ENCODE measurements at regions not wholly inside any gene's neighbourhood (a gene's known extent, or its start where the extent isn't known, plus 50 kb on each side); places are given as distances from the start of the nearest gene placed in this dataset.
"Not testable (repeated sequence)": the region's sequence is repeated elsewhere in the genome, so short reads cannot be mapped to it uniquely, and the experiment has no call there.

GRCh38 chrX:465418-466215, 78.9 kb upstream of the PPP2R3B start:
- DNase-seq (ENCODE audit: low spot score), result no peak

DNA sequence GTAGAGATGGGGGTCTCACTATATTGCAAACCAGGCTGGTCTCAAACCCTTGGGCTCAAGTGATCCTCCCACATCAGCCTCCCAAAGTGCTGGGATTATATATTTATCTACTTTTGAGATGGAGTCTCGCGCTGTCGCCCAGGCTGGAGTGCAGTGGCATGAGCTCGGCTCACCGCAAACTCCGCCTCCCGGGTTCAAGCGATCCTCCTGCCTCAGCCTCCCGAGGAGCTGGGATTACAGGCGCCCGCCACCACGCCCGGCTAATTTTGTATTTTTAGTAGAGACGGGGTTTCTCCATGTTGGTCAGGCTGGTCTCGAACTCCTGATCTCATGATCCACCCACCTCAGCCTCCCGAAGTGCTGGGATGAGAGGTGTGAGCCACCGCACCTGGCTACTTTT, 80.1 kb upstream of the PPP2R3B start:
- not testable (repeated sequence) for DNase-seq (ENCODE audit: low spot score)

- DNase-seq (ENCODE audit: low spot score), result not testable (repeated sequence)
Measured at GRCh38 chrX:467686-468085, 81.0 kb upstream of the PPP2R3B start.

GRCh38 chrX:468979-469378, 82.3 kb upstream of the PPP2R3B start:
- no peak for DNase-seq (ENCODE audit: low spot score)

- no peak for DNase-seq (ENCODE audit: low spot score)
Measured at GRCh38 chrX:470686-471085, 84.0 kb upstream of the PPP2R3B start.

DNA sequence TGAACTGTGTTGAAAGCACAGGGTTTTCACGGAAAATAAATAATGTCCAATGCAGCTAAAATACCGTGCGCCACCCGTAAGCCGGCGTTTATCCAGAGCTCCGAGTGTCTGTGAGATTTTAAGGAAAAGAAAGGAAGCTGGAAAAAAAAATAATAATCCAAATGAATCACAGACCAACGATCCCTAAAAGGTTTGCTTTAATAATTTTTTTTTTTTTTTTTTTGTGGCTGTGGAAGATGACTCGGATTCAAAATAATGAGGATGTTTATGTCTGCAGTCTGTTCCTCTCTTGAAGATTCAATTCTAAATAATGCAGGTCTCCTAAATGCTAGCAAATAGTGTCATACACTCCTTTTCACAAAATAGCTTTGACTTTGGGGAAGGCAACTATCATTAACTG, 84.6 kb upstream of the PPP2R3B start:
- DNase-seq (ENCODE audit: low spot score), result no peak

- DNase-seq (ENCODE audit: low spot score), result not testable (repeated sequence)
Measured at GRCh38 chrX:472275-472674, 85.6 kb upstream of the PPP2R3B start.

DNA sequence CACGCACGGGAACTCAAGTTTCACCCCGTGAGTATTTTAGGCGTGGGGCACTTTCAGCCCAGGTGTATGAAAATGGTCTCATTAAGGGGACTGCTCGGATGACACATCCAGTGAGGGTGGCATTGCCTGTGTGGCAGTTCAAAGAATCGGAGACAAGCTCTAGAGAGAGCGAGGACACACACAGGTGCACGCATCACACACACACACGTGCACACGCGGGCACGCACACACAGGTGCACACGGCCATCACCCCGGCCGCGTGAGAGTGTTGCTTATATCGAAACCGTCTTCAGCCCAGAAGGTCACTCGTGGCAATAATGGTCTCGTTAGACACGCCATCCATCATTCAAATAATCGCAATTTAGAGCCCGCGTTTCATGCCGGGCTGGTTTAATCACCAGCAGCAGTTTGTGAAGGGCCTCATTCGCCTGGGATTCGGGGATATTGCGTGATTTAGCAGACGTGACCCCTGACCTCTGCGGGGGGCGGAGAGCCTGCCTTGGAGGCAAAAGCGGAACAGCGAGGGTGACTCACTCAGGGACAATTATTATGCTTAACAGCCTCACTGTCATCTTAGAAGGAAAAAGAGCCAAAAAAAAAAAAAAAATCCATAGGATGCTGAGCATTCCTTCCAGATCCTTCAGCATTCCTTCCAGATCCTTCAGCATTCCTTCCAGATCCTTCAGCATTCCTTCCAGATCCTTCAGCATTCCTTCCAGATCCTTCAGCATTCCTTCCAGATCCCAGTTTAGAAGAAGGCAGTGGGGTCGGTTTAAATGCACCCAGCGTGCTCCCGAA, 89.4 kb upstream of the PPP2R3B start:
- no peak for DNase-seq (ENCODE audit: low spot score)

GRCh38 chrX:476724-477075, 90.0 kb upstream of the PPP2R3B start:
- DNase-seq (ENCODE audit: low spot score), result no peak

GRCh38 chrX:477441-478012, 90.8 kb upstream of the PPP2R3B start:
- DNase-seq (ENCODE audit: low spot score), result no peak

GRCh38 chrX:479273-479981, 92.7 kb upstream of the PPP2R3B start:
- DNase-seq (ENCODE audit: low spot score), result no peak

- no peak for DNase-seq (ENCODE audit: low spot score)
Measured at GRCh38 chrX:480861-481417, 94.2 kb upstream of the PPP2R3B start.

DNA sequence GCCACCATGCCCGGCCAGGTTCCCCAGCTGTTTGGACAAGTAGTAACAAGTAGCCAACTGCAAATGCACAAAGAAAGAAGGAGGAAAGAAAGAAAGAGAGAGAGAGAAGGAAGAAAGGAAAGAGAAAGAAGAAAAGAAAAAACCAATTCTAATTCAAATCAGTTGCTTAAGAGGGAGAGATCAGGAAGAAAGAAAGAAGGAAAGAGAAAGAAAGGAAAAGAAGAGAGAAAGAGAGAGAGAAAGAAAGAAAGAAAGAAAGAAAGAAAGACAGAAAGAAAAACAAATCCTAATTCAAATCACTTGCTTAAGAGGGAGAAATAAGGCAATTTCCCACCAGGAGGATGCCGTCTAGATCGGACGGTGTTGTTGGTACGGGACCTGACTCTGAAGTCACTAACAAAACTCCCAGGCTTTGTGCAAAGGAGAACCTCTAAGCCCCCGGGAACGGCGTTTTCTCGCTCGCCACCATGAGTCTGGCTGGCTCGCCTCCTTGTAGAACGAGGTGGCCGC, 95.5 kb upstream of the PPP2R3B start:
- DNase-seq (ENCODE audit: low spot score), result no peak

- no peak for DNase-seq (ENCODE audit: low spot score)
Measured at GRCh38 chrX:482702-483203, 96.0 kb upstream of the PPP2R3B start.

DNA sequence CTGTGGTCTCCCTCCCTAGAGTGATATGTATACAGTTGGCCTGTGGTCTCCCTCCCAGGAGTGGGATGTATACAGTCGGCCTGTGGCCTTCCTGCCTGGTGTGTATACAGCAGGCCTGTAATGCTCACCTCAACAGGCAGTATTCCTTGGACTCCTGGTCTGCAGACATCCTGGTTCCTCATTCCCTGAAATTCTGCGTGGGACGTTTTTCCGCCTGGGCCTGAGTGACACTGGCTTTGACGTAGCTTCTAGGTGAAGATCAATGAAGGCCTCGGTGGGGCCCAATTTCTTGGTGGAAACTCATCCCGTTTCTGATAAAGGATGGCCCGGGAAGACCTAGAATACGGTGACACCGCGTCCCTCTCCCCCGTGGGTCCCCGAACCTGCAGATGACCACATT, 98.7 kb upstream of the PPP2R3B start:
- DNase-seq (ENCODE audit: low spot score), result no peak

- no peak for DNase-seq (ENCODE audit: low spot score)
Measured at GRCh38 chrX:486325-486724, 99.6 kb upstream of the PPP2R3B start.

DNA sequence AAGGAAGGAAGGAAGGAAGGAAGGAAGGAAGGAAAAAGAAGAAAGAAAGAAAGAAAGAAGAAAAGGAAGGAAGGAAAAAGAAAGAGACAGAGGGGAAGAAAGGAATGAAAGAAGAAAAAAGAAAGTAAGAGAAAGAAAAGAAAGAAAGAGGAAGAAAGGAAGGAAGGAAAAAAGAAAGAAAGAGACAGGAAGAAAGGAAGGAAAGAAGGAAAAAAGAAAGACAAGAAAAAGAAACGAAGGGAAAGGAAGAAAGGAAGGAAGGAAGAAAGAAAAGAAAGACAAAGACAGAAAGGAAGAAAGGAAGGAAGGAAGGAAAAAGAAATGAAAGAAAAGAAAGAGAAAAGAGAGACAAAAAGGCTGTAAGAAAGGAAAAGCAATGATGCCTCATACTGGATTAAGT, 101.1 kb upstream of the PPP2R3B start:
- DNase-seq (ENCODE audit: low spot score), result no peak

DNA sequence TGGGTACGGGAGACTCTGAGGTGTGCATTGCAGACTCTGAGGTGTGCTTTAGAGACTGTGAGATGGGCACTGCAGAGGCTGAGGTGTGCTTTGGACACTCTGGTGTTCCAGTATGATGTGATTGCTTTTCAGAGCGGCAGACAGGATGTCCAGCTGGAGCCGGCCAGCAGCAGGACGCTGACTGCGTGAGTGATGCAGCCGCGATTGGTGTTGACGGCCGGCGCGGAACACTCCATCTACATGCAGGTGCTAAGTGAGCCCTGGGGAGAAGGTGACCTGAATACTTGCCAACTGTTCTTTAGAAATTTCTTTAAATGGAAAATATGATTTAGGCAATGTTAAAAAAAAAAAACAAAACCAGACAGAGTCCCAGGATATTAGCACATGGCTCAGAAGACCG, 103.1 kb upstream of the PPP2R3B start:
- no peak for DNase-seq (ENCODE audit: low spot score)

GRCh38 chrX:497186-498014, 110.7 kb upstream of the PPP2R3B start:
- no peak for DNase-seq (ENCODE audit: low spot score)

- DNase-seq (ENCODE audit: low spot score), result not testable (repeated sequence)
Measured at GRCh38 chrX:498901-499300, 112.2 kb upstream of the PPP2R3B start.

GRCh38 chrX:499870-500364, 113.2 kb upstream of the PPP2R3B start:
- no peak for DNase-seq (ENCODE audit: low spot score)
